HG03097 (cell line): ENCODE measurements at regions not wholly inside any gene's neighbourhood (a gene's known extent, or its start where the extent isn't known, plus 50 kb on each side); places are given as distances from the start of the nearest gene placed in this dataset.
"Not testable (repeated sequence)": the region's sequence is repeated elsewhere in the genome, so short reads cannot be mapped to it uniquely, and the experiment has no call there.

Source experiments
- ATAC-seq: cut with Tn5 transposase; IDR thresholded peaks from one replicate; pipeline ENCODE4 v1.9.1; 2021; ENCODE audit not compliant: unreplicated experiment, low FRiP score

DNA sequence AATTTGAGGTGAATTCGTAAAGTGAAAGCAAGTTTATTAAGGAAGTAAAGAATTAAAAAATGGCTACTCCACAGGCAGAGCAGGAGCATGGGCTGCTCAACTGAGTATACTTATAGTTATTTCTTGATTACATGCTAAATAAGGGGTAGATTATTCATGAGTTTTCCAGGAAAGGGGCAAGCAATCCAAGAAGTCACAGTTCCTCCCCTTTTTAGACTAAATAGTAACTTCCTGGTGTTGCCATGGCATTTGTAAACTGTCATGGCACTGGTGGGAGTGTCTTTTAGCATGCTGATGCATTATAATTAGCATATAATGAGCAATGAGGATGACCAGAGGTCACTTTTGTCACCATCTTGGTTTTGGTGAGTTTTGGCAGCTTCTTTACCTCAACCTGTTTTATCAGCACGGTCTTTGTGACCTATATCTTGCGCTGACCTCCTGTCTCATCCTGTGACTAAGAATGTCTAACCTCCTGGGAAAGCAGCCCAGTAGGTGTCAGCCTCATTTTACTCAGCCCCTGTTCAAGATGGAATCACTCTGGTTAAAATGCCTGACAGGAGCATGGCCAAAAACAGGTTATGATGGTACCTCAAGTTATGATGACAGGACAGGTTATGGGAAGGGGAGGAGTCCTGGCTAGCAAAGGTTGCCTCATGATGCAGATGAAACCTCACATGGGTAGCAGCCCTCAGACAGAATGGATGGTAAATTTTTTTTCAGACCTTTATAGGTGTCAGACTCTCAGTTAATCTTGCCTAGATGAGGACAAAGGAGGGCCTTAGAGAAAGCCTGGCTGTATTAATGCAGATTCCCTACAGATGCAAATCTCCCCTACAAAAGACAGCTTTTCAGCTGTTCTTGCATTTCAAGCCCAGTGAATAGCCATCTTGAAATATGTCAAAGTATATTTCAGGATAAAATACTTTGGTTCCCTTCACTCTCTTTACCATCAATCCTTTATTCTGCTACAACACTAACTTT is 49.7 kb downstream of the SIPA1L2 start:
- no peak for ATAC-seq

GRCh38 chr1:232579466-232579865 is 50.5 kb downstream of the SIPA1L2 start:
- ATAC-seq: no peak

- ATAC-seq: peak; percentile 82
These were observed 51.2 kb downstream of the SIPA1L2 start for GRCh38 chr1:232578651-232579195.

DNA sequence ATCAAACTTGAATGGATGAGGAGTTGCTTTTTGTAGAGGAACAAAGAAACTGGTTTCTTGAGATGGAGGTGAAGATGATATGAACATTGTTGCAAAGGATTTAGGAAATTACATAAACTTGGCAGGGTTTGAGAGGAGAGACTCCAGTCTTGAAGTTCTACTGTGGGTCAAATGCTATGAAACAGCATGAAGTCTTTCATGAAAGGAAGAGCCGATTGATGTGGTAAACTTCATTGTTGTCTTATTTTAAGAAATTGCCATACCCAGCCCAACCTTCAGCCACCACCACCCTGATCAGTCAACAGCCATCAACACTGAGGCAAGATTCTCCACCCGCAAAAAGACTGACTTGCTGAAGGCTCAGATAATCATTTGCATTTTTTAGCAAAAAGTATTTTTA is 52.2 kb downstream of the SIPA1L2 start:
- no peak for ATAC-seq

- ATAC-seq: no peak
These were observed 53.4 kb downstream of the SIPA1L2 start for GRCh38 chr1:232576537-232576936.

DNA sequence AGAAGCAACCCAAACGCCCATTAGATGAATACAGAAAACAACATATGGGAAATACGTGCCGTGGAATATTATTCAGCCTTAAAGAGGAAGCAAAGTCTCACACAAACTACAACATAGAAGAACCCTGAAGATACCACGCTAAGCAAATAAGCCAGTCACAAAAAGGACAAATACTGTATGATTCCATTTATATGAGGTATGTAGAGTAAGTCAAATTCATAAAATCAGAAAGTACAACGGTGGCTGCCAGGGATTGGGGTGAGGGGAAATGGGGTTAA is 54.2 kb downstream of the SIPA1L2 start:
- no peak for ATAC-seq

DNA sequence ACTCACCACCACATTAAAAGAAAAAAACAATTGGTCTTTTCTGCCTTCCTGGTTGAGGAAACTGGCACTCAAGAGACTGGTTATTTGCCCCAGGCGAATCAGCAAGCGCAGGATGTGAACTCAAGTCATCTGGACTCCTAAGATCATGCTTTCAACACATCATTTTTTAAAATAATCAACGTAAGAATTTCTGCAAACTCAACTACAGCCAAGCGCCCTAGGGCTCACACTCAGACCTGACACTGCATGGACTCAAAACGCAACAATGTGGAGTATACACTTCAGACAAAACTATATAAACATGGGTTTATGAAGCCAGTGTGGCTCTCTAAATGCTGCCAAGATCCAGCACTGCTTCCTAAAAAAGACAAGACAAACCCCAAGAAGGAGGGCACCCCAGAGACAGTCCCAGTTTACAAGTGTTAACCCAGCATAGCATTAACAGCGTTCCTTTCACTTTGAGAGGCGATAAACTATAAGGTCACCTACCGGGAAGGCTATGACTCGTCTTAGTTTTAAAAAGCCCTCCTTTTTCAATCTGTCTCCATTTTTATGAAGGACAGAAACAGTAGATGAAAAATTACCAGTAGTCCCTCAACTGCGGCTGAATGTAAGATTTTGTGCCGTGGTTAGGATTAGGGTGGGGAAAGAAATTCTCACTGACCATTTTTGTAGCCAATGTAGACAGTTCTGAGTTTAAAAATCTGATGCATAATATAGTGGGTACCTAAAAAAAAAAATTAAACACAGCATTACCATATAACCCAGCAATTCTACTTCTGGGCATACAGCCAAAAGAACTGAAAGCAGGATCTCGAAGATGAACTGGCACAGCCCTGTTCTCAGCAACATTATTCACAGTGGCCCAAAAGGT is 54.8 kb downstream of the SIPA1L2 start:
- no peak for ATAC-seq

DNA sequence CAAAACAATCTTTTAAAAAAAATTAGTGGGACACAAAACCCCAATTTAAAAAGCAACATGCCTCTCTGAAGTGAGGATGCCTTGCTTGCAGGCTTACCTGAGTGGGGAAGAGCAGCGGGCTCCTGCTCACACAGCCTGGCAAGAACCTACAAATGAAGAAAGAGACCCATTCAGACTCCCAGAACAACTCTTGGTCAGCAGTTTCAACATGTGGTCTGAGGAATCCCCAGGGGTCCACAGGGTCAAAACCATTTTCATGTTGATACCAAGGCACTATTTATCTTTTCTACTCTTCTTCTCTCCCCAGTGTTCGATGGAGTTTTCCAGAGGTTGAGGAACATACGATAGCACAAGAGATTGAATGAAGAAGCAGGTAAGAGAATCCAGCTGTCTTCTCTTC is 55.9 kb downstream of the SIPA1L2 start:
- ATAC-seq: no peak

DNA sequence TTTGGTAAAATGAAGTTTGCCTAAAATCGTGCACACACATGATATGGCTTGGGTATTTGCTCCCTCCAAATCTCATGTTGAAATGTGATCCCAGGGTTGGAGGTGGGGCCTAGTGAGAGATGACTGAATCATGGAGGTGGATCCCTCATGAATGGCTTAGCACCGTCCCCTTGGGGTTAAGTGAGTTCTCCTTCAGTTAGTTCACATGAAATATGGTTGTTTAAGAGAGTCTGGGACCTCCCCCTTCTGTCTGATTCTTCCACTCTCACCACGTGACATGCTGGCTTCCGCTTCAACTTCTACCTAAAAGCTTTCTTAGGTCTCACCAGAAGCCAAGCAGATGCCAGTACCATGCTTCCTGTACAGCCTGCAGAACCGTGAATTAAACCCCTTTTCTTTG is 58.4 kb downstream of the SIPA1L2 start:
- no peak for ATAC-seq

- no peak for ATAC-seq
These were observed 59.9 kb downstream of the SIPA1L2 start for GRCh38 chr1:232570007-232570406.

DNA sequence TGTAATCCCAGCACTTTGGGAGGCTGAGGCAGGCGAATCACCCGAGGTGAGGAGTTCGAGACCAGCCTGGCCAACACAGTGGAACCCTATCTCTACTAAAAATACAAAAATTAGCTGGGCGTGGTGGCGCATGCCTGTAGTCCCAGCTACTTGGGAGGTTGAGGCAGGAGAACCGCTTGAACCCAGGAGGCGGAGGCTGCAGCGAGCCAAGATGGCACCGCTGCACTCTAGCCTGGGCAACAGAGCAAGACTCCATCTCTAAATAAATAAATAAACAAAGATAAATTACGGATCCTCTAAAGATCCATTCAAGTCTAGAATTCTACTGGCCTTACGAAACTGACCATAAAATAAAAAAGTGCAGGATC is 60.4 kb downstream of the SIPA1L2 start:
- not testable (repeated sequence) for ATAC-seq

DNA sequence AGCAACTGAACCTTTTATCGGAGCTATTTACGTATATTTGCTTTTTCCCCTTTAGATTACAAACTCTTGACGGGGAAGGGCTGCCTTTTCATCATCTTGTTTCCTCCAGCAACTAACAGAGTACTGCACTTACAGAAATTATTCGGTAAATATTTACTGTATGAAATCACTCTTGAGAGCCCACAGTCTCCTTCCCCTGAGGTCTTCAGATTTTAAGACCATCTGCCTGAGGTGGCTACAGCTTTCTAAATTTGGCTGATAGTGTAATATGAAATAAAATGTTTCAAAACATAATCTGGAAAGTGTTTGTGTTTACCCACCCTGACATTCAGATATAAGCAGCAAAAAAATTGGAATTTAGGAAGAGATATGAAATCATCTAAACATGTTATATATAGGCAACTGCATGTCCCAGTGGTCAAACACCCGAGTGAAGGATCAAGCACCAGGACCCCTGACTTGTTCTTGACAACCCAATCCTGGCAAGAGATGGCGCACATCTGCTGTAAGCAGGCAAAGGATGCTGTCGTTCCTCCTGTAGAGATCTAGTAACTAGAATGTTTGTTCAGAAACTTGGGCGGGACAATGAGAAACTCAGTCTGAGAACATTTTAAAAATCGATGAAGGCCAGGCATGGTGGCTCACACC is 60.9 kb downstream of the SIPA1L2 start:
- no peak for ATAC-seq

- no peak for ATAC-seq
These were observed 61.5 kb downstream of the SIPA1L2 start for GRCh38 chr1:232568331-232568852.

DNA sequence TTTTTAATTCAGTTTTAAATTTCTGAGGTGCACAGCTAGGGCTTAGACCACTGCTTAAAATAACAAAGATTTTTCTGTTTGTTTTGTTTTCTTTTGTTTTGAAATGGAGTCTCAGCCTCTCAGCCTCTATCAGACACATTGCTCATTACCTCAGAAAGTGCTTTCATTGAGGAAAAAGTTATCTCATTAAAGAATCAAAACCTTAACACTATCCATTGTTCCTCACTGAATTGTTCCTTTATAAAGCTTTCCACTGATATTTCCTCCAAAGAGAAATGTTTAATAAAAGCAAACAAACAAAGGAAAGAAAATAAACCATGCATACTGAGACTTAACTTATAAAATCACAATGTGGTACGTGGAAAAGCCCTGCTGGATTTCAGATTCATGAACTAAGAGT is 63.8 kb downstream of the SIPA1L2 start:
- ATAC-seq: no peak

GRCh38 chr1:232562855-232563510 is 67.0 kb downstream of the SIPA1L2 start:
- no peak for ATAC-seq

DNA sequence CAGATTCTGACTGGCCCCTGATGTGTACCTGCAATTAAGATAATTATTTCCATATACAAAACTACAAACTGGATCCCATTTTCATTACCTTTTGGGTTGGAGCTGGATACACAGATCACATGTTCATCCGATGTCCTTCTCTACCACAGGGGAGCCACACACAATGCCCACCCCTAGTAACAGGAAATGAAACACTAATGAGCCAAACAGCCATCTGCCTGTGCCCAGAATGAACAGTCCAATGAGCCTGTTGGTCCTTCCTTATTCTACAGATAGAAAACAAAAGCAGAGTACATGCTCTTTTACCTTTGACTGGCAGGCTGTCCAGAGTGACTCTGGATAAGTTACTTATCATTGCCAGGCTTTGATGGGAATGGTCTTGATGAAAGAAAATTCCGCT is 68.6 kb downstream of the SIPA1L2 start:
- ATAC-seq: no peak

DNA sequence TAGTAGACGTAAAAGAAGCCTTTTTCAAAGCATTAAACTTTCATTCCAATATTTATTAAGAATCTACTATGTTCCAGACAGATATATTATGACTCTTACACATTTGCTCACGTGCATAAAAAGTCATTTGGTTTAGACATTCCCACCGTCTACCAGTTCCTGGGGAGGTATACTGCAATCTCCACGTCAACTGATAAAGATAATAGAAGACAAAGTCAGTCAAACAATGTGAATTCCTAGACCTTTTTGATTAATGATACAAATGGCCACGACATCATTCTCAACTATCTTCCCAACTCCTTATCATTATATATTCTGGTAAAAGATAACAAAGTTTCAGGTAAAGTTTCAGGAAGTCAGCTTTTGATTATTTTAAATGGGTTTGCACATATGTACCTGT is 69.0 kb downstream of the SIPA1L2 start:
- no peak for ATAC-seq

- no peak for ATAC-seq
These were observed 71.0 kb downstream of the SIPA1L2 start for GRCh38 chr1:232558954-232559353.

GRCh38 chr1:232557502-232558191 is 72.3 kb downstream of the SIPA1L2 start:
- no peak for ATAC-seq

DNA sequence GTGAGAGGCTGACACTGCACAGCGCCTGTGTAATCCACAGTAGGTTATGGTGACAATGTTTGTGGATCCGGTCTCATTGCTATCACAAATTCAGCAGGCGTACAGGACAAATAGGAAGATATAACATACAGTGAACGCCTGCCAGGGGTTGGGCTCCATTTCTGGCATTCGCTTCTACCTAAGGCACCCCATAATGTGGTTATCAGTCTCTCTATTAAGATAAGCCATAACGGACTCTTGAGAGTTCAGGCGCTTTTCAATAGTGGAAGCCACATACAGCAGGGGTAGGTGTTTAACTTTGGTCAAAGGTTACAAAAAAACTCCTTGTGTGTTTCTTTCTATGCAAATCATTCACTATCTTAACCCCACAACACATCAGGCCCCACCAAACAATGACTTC is 72.8 kb downstream of the SIPA1L2 start:
- ATAC-seq: no peak
